K562 (cell line): ENCODE measurements at regions not wholly inside any gene's neighbourhood (a gene's known extent, or its start where the extent isn't known, plus 50 kb on each side); places are given as distances from the start of the nearest gene placed in this dataset.

Experiments
- ESRRA ChIP-seq: fragments of 450-650 bp; IDR thresholded peaks from 2 replicates; pipeline ENCODE4 v1.6.1; 2014; ENCODE audit warnings: low read depth, mild to moderate bottlenecking, moderate library complexity, borderline replicate concordance
- EZH2 ChIP-seq: IDR thresholded peaks from 2 replicates; pipeline ENCODE4 v1.6.1; 2012; ENCODE audit warnings: low read depth, mild to moderate bottlenecking, inconsistent platforms, low read length, borderline replicate concordance
- FOXK2 ChIP-seq, 2 experiments: fragments of 450-650 bp; IDR thresholded peaks in 1 of 2; conservative IDR thresholded peaks in 1 of 2; 2 replicates each; pipeline ENCODE4 v1.6.1; 2016; ENCODE audit warnings: low read depth in 2 of 2, mild to moderate bottlenecking in 1 of 2
- ZNF707 ChIP-seq: fragments of 250-450 bp; sonication (Bioruptor Pico); conservative IDR thresholded peaks from 2 replicates; pipeline ENCODE4 v1.8.0; 2022; ENCODE audit warnings: inconsistent platforms, mild to moderate bottlenecking, moderate library complexity
- ZNF76 ChIP-seq: fragments of 250-450 bp; sonication (Bioruptor Pico); IDR thresholded peaks from 2 replicates; pipeline ENCODE4 v1.4.0; 2020; ENCODE audit warnings: mild to moderate bottlenecking, moderate library complexity, borderline replicate concordance
- ZNF780A ChIP-seq: fragments of 250-450 bp; sonication (Bioruptor Pico); IDR thresholded peaks from 2 replicates; pipeline ENCODE4 v1.5.0; 2021; ENCODE audit warnings: mild to moderate bottlenecking
- TF ChIP-seq, protein P1 (sequence below), 3 experiments: IDR thresholded peaks in 2 of 3; conservative IDR thresholded peaks in 1 of 3; 2 replicates each; pipeline ENCODE4 v1.5.1; 2011 to 2012; ENCODE audit warnings: low read length in 3 of 3, mild to moderate bottlenecking in 3 of 3, control low read depth in 2 of 3, improper control_type of control experiment in 1 of 3, inconsistent platforms in 1 of 3, low read depth in 1 of 3, mixed read lengths in 1 of 3, moderate library complexity in 1 of 3; ENCODE audit not compliant: insufficient read depth in 2 of 3
- TF ChIP-seq, protein P2 (sequence below): fragments of 250-450 bp; sonication (Bioruptor Pico); IDR thresholded peaks from 2 replicates; pipeline ENCODE4 v1.8.0; 2022; ENCODE audit warnings: inconsistent platforms

DNA sequence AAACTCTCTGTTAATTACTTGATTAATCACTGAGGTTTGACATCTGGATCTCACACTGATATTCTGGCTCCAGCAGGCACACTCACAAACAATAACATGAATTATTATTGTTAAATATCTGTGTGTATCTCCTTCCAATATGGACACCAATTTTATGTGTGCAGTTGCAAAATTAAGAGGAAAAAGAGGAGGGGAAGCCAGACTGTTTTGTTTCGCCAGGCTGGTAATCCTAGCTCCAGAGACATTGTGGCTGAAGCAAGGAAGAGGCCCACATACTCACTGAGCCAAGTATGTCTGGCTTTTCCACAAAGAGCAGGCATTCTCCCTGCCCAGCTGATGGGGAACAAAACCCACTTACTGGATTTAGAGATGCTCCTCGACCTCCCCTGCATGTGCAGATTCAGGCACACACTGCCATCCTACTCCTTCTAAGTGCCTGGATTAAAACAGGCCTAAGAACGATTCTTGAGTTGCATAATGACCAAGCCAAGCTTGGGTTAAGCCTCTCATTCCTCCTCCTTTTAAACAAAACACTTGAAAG lies 181.9 kb downstream of the ESM1 start:
- TF ChIP-seq, protein P1, sequence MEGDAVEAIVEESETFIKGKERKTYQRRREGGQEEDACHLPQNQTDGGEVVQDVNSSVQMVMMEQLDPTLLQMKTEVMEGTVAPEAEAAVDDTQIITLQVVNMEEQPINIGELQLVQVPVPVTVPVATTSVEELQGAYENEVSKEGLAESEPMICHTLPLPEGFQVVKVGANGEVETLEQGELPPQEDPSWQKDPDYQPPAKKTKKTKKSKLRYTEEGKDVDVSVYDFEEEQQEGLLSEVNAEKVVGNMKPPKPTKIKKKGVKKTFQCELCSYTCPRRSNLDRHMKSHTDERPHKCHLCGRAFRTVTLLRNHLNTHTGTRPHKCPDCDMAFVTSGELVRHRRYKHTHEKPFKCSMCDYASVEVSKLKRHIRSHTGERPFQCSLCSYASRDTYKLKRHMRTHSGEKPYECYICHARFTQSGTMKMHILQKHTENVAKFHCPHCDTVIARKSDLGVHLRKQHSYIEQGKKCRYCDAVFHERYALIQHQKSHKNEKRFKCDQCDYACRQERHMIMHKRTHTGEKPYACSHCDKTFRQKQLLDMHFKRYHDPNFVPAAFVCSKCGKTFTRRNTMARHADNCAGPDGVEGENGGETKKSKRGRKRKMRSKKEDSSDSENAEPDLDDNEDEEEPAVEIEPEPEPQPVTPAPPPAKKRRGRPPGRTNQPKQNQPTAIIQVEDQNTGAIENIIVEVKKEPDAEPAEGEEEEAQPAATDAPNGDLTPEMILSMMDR (IDR thresholded peaks at IDR 0.05 in 2 of 3, conservative IDR thresholded peaks at IDR 0.05 in 1 of 3; ENCODE audit: insufficient read depth in 2 of 3, low read depth in 1 of 3, low read length in 3 of 3) = no peak
- TF ChIP-seq EZH2 (no peak), ZNF780A (CRISPR knock-in tag) (no peak), ESRRA (no peak), ZNF76 (CRISPR knock-in tag) (no peak), FOXK2 (conservative IDR thresholded peaks at IDR 0.05 in 1 of 2, IDR thresholded peaks at IDR 0.05 in 1 of 2; ENCODE audit: low read depth in 2 of 2) (no peak), ZNF707 (no peak)
- TF ChIP-seq, protein P2, sequence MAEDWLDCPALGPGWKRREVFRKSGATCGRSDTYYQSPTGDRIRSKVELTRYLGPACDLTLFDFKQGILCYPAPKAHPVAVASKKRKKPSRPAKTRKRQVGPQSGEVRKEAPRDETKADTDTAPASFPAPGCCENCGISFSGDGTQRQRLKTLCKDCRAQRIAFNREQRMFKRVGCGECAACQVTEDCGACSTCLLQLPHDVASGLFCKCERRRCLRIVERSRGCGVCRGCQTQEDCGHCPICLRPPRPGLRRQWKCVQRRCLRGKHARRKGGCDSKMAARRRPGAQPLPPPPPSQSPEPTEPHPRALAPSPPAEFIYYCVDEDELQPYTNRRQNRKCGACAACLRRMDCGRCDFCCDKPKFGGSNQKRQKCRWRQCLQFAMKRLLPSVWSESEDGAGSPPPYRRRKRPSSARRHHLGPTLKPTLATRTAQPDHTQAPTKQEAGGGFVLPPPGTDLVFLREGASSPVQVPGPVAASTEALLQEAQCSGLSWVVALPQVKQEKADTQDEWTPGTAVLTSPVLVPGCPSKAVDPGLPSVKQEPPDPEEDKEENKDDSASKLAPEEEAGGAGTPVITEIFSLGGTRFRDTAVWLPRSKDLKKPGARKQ (CRISPR knock-in tag) = no peak
